Esophagus squamous epithelium (tissue), 4 donors: ENCODE measurements at regions not wholly inside any gene's neighbourhood (a gene's known extent, or its start where the extent isn't known, plus 50 kb on each side); places are given as distances from the start of the nearest gene placed in this dataset.

Experiments
- POLR2A ChIP-seq, 4 donors: fragments of 450-650 bp; IDR thresholded peaks; one replicate each; pipeline ENCODE4 v1.6.1; 2017; ENCODE audit warnings: antibody characterized with exemption in 4 of 4, mild to moderate bottlenecking in 4 of 4, moderate library complexity in 3 of 4
- TF ChIP-seq, protein P1 (sequence below), 6 experiments: fragments of 450-650 bp in 4 of 6; fragments of 200-600 bp in 2 of 6; sonication (generic) in 2 of 6; IDR thresholded peaks; one replicate each; pipeline ENCODE4 v1.5.1; 2016 to 2019; ENCODE audit warnings: antibody characterized with exemption in 6 of 6, mild to moderate bottlenecking in 4 of 6, moderate library complexity in 4 of 6

DNA sequence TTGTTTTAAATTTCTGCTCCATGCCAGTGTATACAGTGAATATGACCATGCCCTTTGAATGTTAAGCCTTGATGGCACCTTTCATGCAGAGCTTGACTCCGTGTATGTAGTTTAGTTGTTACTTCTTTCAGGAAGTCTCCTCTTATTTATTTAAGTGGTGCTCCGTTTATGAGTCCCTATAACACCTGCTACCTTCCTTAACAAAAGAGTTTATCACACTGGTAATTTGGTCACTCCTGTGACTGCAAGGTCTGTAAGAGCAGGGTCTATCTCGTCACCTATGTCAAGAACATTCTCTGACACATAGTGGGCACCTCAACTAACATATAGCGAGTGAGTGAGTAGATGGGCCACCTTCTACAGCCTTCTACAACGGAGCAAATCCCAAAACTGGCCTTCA is 152.5 kb downstream of the CCDC34 start:
- TF ChIP-seq, protein P1, sequence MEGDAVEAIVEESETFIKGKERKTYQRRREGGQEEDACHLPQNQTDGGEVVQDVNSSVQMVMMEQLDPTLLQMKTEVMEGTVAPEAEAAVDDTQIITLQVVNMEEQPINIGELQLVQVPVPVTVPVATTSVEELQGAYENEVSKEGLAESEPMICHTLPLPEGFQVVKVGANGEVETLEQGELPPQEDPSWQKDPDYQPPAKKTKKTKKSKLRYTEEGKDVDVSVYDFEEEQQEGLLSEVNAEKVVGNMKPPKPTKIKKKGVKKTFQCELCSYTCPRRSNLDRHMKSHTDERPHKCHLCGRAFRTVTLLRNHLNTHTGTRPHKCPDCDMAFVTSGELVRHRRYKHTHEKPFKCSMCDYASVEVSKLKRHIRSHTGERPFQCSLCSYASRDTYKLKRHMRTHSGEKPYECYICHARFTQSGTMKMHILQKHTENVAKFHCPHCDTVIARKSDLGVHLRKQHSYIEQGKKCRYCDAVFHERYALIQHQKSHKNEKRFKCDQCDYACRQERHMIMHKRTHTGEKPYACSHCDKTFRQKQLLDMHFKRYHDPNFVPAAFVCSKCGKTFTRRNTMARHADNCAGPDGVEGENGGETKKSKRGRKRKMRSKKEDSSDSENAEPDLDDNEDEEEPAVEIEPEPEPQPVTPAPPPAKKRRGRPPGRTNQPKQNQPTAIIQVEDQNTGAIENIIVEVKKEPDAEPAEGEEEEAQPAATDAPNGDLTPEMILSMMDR (IDR thresholded peaks at IDR 0.05) = no peak
- TF ChIP-seq POLR2A (IDR thresholded peaks at IDR 0.05) = no peak
